IPS DF 6.9 (cell line): ENCODE measurements at regions not wholly inside any gene's neighbourhood (a gene's known extent, or its start where the extent isn't known, plus 50 kb on each side); places are given as distances from the start of the nearest gene placed in this dataset.

ENCODE experiments used
- DNase-seq: peaks from one replicate; pipeline ENCODE4 v3.0.0-alpha.2; 2013; ENCODE audit warnings: low read depth, low spot score
- H3K27ac ChIP-seq: one replicate; pipeline ENCODE4 v1.5.1; 2013; ENCODE audit warnings: low read length, control low read depth
- H3K27me3 ChIP-seq: 2 replicates; pipeline ENCODE4 v1.6.1; 2013; ENCODE audit warnings: mild to moderate bottlenecking, low read length; ENCODE audit not compliant: control insufficient read depth, insufficient read depth
- H3K36me3 ChIP-seq: 2 replicates; pipeline ENCODE4 v1.6.1; 2013; ENCODE audit warnings: low read length; ENCODE audit not compliant: control insufficient read depth, insufficient read depth
- H3K4me1 ChIP-seq: 2 replicates; pipeline ENCODE4 v1.6.1; 2013; ENCODE audit warnings: low read length; ENCODE audit not compliant: control insufficient read depth, insufficient read depth
- H3K4me3 ChIP-seq: 2 replicates; pipeline ENCODE4 v1.5.1; 2013; ENCODE audit warnings: mild to moderate bottlenecking, low read length
- H3K9me3 ChIP-seq: 2 replicates; pipeline ENCODE4 v1.6.1; 2013; ENCODE audit warnings: low read length, inconsistent platforms; ENCODE audit not compliant: control insufficient read depth, insufficient read depth
- WGBS: extraction: QIAGEN DNeasy Blood & Tissue Kit; methylation state at CpG from one replicate; pipeline ENCODE4 v1.1.7; 2013; ENCODE audit warnings: mixed read lengths, missing lambda C conversion rate; ENCODE audit not compliant: insufficient read length, insufficient coverage; 5-methylcytosine and 5-hydroxymethylcytosine counted together

GRCh38 chr11:128244871-128245270 is 342.5 kb downstream of the ETS1 start:
- DNase-seq: no peak

GRCh38 chr11:128242451-128242850 is 344.9 kb downstream of the ETS1 start:
- no peak for DNase-seq
- H3K9me3 ChIP-seq: no peaks in the 10 kb centered on the region
- H3K4me3 ChIP-seq: no peak overlapping the region
- no peaks in the 10 kb centered on the region for H3K27me3 ChIP-seq
- no peaks in the 10 kb centered on the region for H3K4me1 ChIP-seq
- no peak overlapping the region for H3K27ac ChIP-seq
- no CpG with 5 or more reads among the region's 1 CpG for WGBS
- no peaks in the 10 kb centered on the region for H3K36me3 ChIP-seq

More at GRCh38 chr11:128244871-128245270, 342.5 kb downstream of the ETS1 start:
- H3K9me3 ChIP-seq: no peaks in the 10 kb centered on the region
- H3K4me1 ChIP-seq: no peaks in the 10 kb centered on the region
- H3K4me3 ChIP-seq: no peak overlapping the region
- no CpG with 5 or more reads among the region's 5 CpGs for WGBS
- no peak overlapping the region for H3K27ac ChIP-seq
- no peaks in the 10 kb centered on the region for H3K36me3 ChIP-seq
- no peaks in the 10 kb centered on the region for H3K27me3 ChIP-seq

DNA sequence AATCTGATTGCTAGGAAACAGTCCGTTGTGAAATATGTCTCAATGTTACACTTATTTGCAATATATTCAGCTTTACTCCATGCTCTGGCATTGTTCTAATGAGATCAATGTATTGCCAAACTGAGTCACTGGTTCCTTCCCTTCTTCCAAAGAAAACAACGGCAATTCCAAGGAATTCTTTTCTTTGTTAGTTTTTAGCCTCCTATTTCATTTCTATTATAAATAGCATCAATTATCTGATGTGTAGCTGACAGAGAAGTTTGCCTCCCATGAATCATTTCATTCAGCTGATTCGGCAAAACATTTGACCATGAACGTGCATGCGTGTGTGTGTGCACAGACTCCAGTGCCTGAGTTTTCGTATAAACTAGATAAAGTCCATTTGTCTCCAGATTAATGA is 346.8 kb downstream of the ETS1 start:
- WGBS: no CpG with 5 or more reads among the region's 6 CpGs
- no peak overlapping the region for H3K27ac ChIP-seq
- DNase-seq: no peak

GRCh38 chr11:128239306-128239705 is 348.1 kb downstream of the ETS1 start:
- Histone ChIP-seq H3K27me3 (no peaks in the 10 kb centered on the region), H3K36me3 (no peaks in the 10 kb centered on the region), H3K4me3 (no peak overlapping the region), H3K9me3 (no peaks in the 10 kb centered on the region), H3K27ac (no peak overlapping the region), H3K4me1 (no peaks in the 10 kb centered on the region)
- WGBS: no CpG with 5 or more reads among the region's 4 CpGs
- no peak for DNase-seq

More for the DNA sequence above, 346.8 kb downstream of the ETS1 start:
- H3K4me3 ChIP-seq: no peak overlapping the region
- H3K4me1 ChIP-seq: no peaks in the 10 kb centered on the region
- no peaks in the 10 kb centered on the region for H3K27me3 ChIP-seq
- no peaks in the 10 kb centered on the region for H3K36me3 ChIP-seq
- H3K9me3 ChIP-seq: no peaks in the 10 kb centered on the region

DNA sequence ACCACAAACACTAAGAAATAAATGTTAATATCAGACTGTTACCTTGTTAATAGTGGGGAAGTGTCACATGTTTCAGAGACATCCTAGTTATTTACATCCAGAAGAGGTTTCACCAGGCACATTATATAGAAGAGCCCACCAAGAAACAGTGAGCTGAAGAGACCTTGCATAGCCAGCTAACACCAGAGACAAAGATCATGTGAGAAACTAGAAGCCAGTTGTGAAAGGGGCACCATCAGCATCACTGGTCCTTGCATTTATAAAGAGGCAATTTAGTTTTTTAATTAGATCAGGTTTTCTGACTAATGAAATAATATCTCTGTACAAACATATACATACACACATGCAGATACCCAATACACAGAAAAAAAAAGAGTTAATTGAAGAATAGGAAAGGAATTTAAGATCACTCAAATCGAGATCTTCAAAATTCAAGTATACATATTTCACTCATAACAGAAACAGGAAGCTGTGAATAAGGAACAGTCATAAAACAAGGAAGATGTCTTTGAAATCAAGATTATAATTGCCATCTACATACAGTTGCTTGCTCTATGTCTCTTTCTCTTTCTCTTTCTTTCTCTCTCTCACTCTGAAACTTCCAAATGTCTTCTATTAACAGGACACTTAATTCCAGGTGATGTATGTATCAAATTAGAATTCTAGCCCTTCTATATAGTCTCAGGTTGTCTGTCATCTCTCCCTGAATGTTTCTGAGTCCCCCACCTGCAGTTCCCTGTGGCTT is 348.7 kb downstream of the ETS1 start:
- WGBS: no CpG with 5 or more reads among the region's 1 CpG
- H3K9me3 ChIP-seq: no peaks in the 10 kb centered on the region
- H3K4me1 ChIP-seq: no peaks in the 10 kb centered on the region
- no peaks in the 10 kb centered on the region for H3K36me3 ChIP-seq
- H3K27ac ChIP-seq: no peak overlapping the region
- DNase-seq: no peak
- no peaks in the 10 kb centered on the region for H3K27me3 ChIP-seq
- H3K4me3 ChIP-seq: no peak overlapping the region

GRCh38 chr11:128236506-128237498 is 350.6 kb downstream of the ETS1 start:
- Histone ChIP-seq H3K9me3 (no peaks in the 10 kb centered on the region), H3K27me3 (no peaks in the 10 kb centered on the region), H3K4me1 (no peaks in the 10 kb centered on the region)

DNA sequence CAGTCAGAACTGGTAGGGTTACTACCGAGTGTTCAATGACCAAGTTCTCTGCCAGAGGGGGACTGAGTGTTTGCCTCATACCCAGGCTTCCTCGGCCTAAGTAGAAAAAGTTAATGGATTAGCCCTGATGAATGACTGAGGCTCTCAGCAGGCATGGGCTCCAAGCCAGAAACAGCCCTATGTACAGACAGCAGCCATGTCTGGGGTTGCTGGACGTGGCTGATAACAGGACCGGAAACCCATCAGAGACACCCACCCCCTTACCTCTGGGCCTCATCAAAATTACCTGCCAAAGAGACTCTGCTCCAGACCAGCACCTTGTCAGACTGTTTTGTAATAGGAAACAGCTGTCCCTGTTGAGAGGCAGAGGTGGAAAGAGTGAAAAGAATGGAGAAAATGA is 351.4 kb downstream of the ETS1 start:
- Histone ChIP-seq H3K36me3 (no peaks in the 10 kb centered on the region), H3K4me3 (no peak overlapping the region), H3K27ac (no peak overlapping the region), H3K9me3 (no peaks in the 10 kb centered on the region), H3K4me1 (no peaks in the 10 kb centered on the region), H3K27me3 (no peaks in the 10 kb centered on the region)
- DNase-seq: no peak
- no CpG with 5 or more reads among the region's 4 CpGs for WGBS

More at GRCh38 chr11:128236506-128237498, 350.6 kb downstream of the ETS1 start:
- H3K4me3 ChIP-seq: no peak overlapping the region
- DNase-seq: no peak
- no CpG with 5 or more reads among the region's 49 CpGs for WGBS
- no peak overlapping the region for H3K27ac ChIP-seq
- H3K36me3 ChIP-seq: no peaks in the 10 kb centered on the region

DNA sequence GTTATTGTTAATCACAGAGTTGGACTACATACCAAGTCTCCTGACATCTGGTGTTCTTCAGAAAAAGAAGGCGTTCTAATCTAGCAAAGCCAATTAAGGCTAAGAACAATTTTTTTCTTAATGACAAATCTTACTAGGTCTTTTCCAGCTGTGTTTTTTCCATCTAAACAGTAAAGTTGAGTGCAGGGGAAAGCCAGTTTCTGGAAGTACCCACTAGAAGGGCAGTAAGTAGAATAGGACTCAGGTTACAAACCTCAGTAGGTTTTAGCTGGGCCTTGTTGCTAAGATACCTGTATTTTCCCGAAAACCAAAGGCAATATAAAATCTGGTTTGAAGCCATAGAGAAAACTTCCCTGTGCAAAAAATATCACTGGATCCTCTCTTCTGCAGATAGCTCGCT is 351.9 kb downstream of the ETS1 start:
- no peak for DNase-seq
- no peaks in the 10 kb centered on the region for H3K4me1 ChIP-seq
- no peak overlapping the region for H3K4me3 ChIP-seq
- no CpG with 5 or more reads among the region's 3 CpGs for WGBS
- no peaks in the 10 kb centered on the region for H3K36me3 ChIP-seq
- no peak overlapping the region for H3K27ac ChIP-seq
- no peaks in the 10 kb centered on the region for H3K9me3 ChIP-seq
- H3K27me3 ChIP-seq: no peaks in the 10 kb centered on the region

DNA sequence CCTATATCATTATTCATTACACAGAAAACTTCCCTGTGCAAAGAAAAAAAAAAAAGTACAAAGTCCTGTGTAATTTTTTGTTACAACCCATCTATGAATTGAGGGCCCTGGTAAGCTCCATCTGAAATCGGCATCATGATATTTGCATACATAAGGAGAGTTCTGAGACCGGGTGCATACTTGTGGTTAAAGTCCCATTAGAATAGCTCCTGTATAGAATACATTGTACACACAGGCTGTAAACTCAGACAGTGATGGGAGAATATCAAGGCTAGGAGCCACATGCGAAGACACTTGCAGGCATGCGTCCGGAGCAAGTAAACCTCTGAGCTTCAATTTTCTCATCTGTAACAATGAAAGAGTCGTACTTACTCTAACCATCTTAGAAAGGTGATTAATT is 353.2 kb downstream of the ETS1 start:
- Histone ChIP-seq H3K9me3 (no peaks in the 10 kb centered on the region), H3K4me3 (no peak overlapping the region), H3K36me3 (no peaks in the 10 kb centered on the region), H3K4me1 (no peaks in the 10 kb centered on the region), H3K27ac (no peak overlapping the region), H3K27me3 (no peaks in the 10 kb centered on the region)
- WGBS: no CpG with 5 or more reads among the region's 6 CpGs
- DNase-seq: no peak

- Histone ChIP-seq H3K36me3 (no peaks in the 10 kb centered on the region), H3K9me3 (no peaks in the 10 kb centered on the region), H3K27me3 (no peaks in the 10 kb centered on the region), H3K4me3 (no peak overlapping the region), H3K4me1 (no peaks in the 10 kb centered on the region), H3K27ac (no peak overlapping the region)
- no peak for DNase-seq
- no CpG with 5 or more reads among the region's 5 CpGs for WGBS
These were observed 354.8 kb downstream of the ETS1 start for GRCh38 chr11:128232588-128232987.
